CD8-positive, alpha-beta memory T cell (primary cell): ENCODE measurements at regions not wholly inside any gene's neighbourhood (a gene's known extent, or its start where the extent isn't known, plus 50 kb on each side); places are given as distances from the start of the nearest gene placed in this dataset.

ENCODE experiments used
- CTCF ChIA-PET: fragments of 350-600 bp; sonication (Branson Sonifier 250); formaldehyde crosslinking; loops from one replicate; lab custom pipeline; 2021; ENCODE audit warnings: antibody characterized with exemption; lab: Charles Lee
- POLR2A ChIA-PET: fragments of 350-600 bp; sonication (Branson Sonifier 250); formaldehyde crosslinking; loops from one replicate; lab custom pipeline; 2021; ENCODE audit warnings: antibody characterized with exemption; lab: Charles Lee
- DNase-seq, 5 donors: peaks; one replicate each; pipeline versions ENCODE4 v3.0.0 to v3.0.0-alpha.2; 2020 to 2022; ENCODE audit warnings: mixed read lengths in 1 of 5
- H3K27ac ChIP-seq: one replicate; pipeline ENCODE4 v1.7.0; 2013; ENCODE audit warnings: low read depth, mild to moderate bottlenecking, low read length, moderate library complexity
- H3K27me3 ChIP-seq: 2 replicates; pipeline ENCODE4 v1.7.0; 2013; ENCODE audit warnings: low read length, mild to moderate bottlenecking; ENCODE audit not compliant: insufficient read depth, poor library complexity, severe bottlenecking
- H3K36me3 ChIP-seq: 2 replicates; pipeline ENCODE4 v1.7.0; 2013; ENCODE audit warnings: mild to moderate bottlenecking, low read length, moderate library complexity; ENCODE audit not compliant: insufficient read depth
- H3K4me1 ChIP-seq: 2 replicates; pipeline ENCODE4 v1.7.0; 2013; ENCODE audit warnings: mild to moderate bottlenecking, low read length, moderate library complexity; ENCODE audit not compliant: insufficient read depth
- H3K4me3 ChIP-seq: 2 replicates; pipeline ENCODE4 v1.7.0; 2013; ENCODE audit warnings: mild to moderate bottlenecking, low read length
- H3K9me3 ChIP-seq: 2 replicates; pipeline ENCODE4 v1.7.0; 2013; ENCODE audit warnings: mild to moderate bottlenecking, low read length
- H3K27ac Mint-ChIP-seq, 8 donors: one replicate each; pipeline ENCODE4 v1.8.0; 2020 to 2021; ENCODE audit warnings: mixed read lengths in 8 of 8, mild to moderate bottlenecking in 6 of 8, inconsistent platforms in 3 of 8, moderate library complexity in 3 of 8
- H3K27me3 Mint-ChIP-seq, 2 donors: one replicate each; pipeline ENCODE4 v1.8.0; 2020 to 2021; ENCODE audit warnings: mixed read lengths in 2 of 2, mild to moderate bottlenecking in 1 of 2, moderate library complexity in 1 of 2
- H3K36me3 Mint-ChIP-seq, 3 donors: one replicate each; pipeline ENCODE4 v1.8.0; 2020 to 2021; ENCODE audit warnings: mixed read lengths in 3 of 3, inconsistent platforms in 1 of 3, mild to moderate bottlenecking in 1 of 3
- H3K4me1 Mint-ChIP-seq, 3 donors: one replicate each; pipeline ENCODE4 v1.8.0; 2020 to 2021; ENCODE audit warnings: mixed read lengths in 3 of 3, inconsistent platforms in 1 of 3, mild to moderate bottlenecking in 1 of 3
- H3K4me3 Mint-ChIP-seq, 7 donors: one replicate each; pipeline ENCODE4 v1.8.0; 2020 to 2021; ENCODE audit warnings: mixed read lengths in 7 of 7, mild to moderate bottlenecking in 6 of 7, moderate library complexity in 4 of 7, inconsistent platforms in 2 of 7
- H3K9me3 Mint-ChIP-seq, 5 donors: one replicate each; pipeline ENCODE4 v1.8.0; 2020 to 2022; ENCODE audit warnings: mixed read lengths in 5 of 5, mild to moderate bottlenecking in 3 of 5, moderate library complexity in 2 of 5, inconsistent platforms in 1 of 5

- Histone ChIP-seq H3K4me3 (no peak overlapping the region), H3K36me3 (no peaks in the 10 kb centered on the region), H3K27ac (no peak overlapping the region), H3K9me3 (no peaks in the 10 kb centered on the region), H3K27me3 (no peaks in the 10 kb centered on the region), H3K4me1 (no peaks in the 10 kb centered on the region)
- Mint-ChIP-seq H3K9me3 (peaks cover 3 to 21% (median 3%) of the 10 kb centered on the region in 5 donors), H3K27ac (no peak overlapping the region), H3K4me3 (no peak overlapping the region), H3K27me3 (no peaks in the 10 kb centered on the region), H3K36me3 (no peaks in the 10 kb centered on the region), H3K4me1 (no peaks in the 10 kb centered on the region)
- CTCF ChIA-PET, result no interaction called here
- POLR2A ChIA-PET, result no interaction called here
- no peak for DNase-seq
These were observed 439.3 kb upstream of the ARPP21 start for GRCh38 chr3:35200056-35200455.

GRCh38 chr3:35201211-35201610 is 438.1 kb upstream of the ARPP21 start:
- POLR2A ChIA-PET, result no interaction called here
- Mint-ChIP-seq H3K27ac (no peak overlapping the region), H3K4me3 (no peak overlapping the region), H3K9me3 (peaks cover 3 to 26% (median 3%) of the 10 kb centered on the region in 5 donors), H3K27me3 (no peaks in the 10 kb centered on the region), H3K36me3 (no peaks in the 10 kb centered on the region), H3K4me1 (no peaks in the 10 kb centered on the region)
- H3K4me3 ChIP-seq, result no peak overlapping the region
- no peak overlapping the region for H3K27ac ChIP-seq
- H3K9me3 ChIP-seq, result no peaks in the 10 kb centered on the region
- no peaks in the 10 kb centered on the region for H3K36me3 ChIP-seq
- CTCF ChIA-PET, result no interaction called here
- no peak for DNase-seq
- H3K27me3 ChIP-seq, result no peaks in the 10 kb centered on the region
- no peaks in the 10 kb centered on the region for H3K4me1 ChIP-seq

GRCh38 chr3:35215525-35216500 is 423.5 kb upstream of the ARPP21 start:
- H3K4me1 ChIP-seq, result no peaks in the 10 kb centered on the region
- H3K4me3 ChIP-seq, result no peak overlapping the region
- Mint-ChIP-seq H3K4me1 (no peaks in the 10 kb centered on the region), H3K27me3 (no peaks in the 10 kb centered on the region), H3K36me3 (no peaks in the 10 kb centered on the region), H3K4me3 (no peak overlapping the region), H3K9me3 (peaks cover 5 to 32% (median 9%) of the 10 kb centered on the region in 5 donors), H3K27ac (peak overlapping the region in 1 of 8 donors; percentile 27)
- H3K27ac ChIP-seq, result no peak overlapping the region
- POLR2A ChIA-PET, result no interaction called here
- CTCF ChIA-PET, result no interaction called here
- no peak for DNase-seq
- H3K9me3 ChIP-seq, result no peaks in the 10 kb centered on the region
- H3K36me3 ChIP-seq, result no peaks in the 10 kb centered on the region
- no peaks in the 10 kb centered on the region for H3K27me3 ChIP-seq

- no peaks in the 10 kb centered on the region for H3K36me3 Mint-ChIP-seq
- no peaks in the 10 kb centered on the region for H3K4me1 Mint-ChIP-seq
- no peaks in the 10 kb centered on the region for H3K36me3 ChIP-seq
- H3K27ac ChIP-seq, result no peak overlapping the region
- ChIA-PET CTCF (no interaction called here), POLR2A (no interaction called here)
- no peaks in the 10 kb centered on the region for H3K27me3 ChIP-seq
- no peak overlapping the region for H3K4me3 ChIP-seq
- H3K4me1 ChIP-seq, result no peaks in the 10 kb centered on the region
- H3K9me3 ChIP-seq, result no peaks in the 10 kb centered on the region
- H3K9me3 Mint-ChIP-seq, result peaks cover 5 to 32% (median 9%) of the 10 kb centered on the region in 5 donors
- no peak overlapping the region for H3K27ac Mint-ChIP-seq
- no peak for DNase-seq
- H3K4me3 Mint-ChIP-seq, result no peak overlapping the region
- no peaks in the 10 kb centered on the region for H3K27me3 Mint-ChIP-seq
These were observed 422.6 kb upstream of the ARPP21 start for GRCh38 chr3:35216501-35217266.

GRCh38 chr3:35223632-35224394 is 415.5 kb upstream of the ARPP21 start:
- Mint-ChIP-seq H3K36me3 (no peaks in the 10 kb centered on the region), H3K9me3 (peaks cover 4 to 19% (median 7%) of the 10 kb centered on the region in 5 donors)

GRCh38 chr3:35224565-35225295 is 414.6 kb upstream of the ARPP21 start:
- no peak for DNase-seq
- no peak overlapping the region for H3K4me3 ChIP-seq
- Mint-ChIP-seq H3K36me3 (no peaks in the 10 kb centered on the region), H3K9me3 (peaks cover 4 to 16% (median 9%) of the 10 kb centered on the region in 5 donors), H3K4me3 (no peak overlapping the region), H3K4me1 (no peaks in the 10 kb centered on the region), H3K27ac (no peak overlapping the region), H3K27me3 (peaks cover 0 to 1% of the 10 kb centered on the region in 2 donors)
- H3K4me1 ChIP-seq, result no peaks in the 10 kb centered on the region
- ChIA-PET POLR2A (no interaction called here), CTCF (no interaction called here)
- H3K9me3 ChIP-seq, result no peaks in the 10 kb centered on the region
- H3K36me3 ChIP-seq, result no peaks in the 10 kb centered on the region
- H3K27ac ChIP-seq, result no peak overlapping the region
- no peaks in the 10 kb centered on the region for H3K27me3 ChIP-seq

More at GRCh38 chr3:35223632-35224394, 415.5 kb upstream of the ARPP21 start:
- Histone ChIP-seq H3K4me1 (no peaks in the 10 kb centered on the region), H3K27me3 (no peaks in the 10 kb centered on the region), H3K9me3 (no peaks in the 10 kb centered on the region), H3K4me3 (no peak overlapping the region), H3K27ac (no peak overlapping the region), H3K36me3 (no peaks in the 10 kb centered on the region)
- ChIA-PET POLR2A (no interaction called here), CTCF (no interaction called here)
- Mint-ChIP-seq H3K4me1 (no peaks in the 10 kb centered on the region), H3K4me3 (no peak overlapping the region), H3K27ac (no peak overlapping the region), H3K27me3 (peaks cover 0 to 1% of the 10 kb centered on the region in 2 donors)
- DNase-seq, result no peak

GRCh38 chr3:35241236-35241635 is 398.1 kb upstream of the ARPP21 start:
- no peak overlapping the region for H3K27ac Mint-ChIP-seq
- H3K9me3 Mint-ChIP-seq, result peaks cover 0 to 24% (median 3%) of the 10 kb centered on the region in 5 donors

More at GRCh38 chr3:35241236-35241635, 398.1 kb upstream of the ARPP21 start:
- Histone ChIP-seq H3K36me3 (no peaks in the 10 kb centered on the region), H3K4me3 (no peak overlapping the region), H3K27me3 (no peaks in the 10 kb centered on the region), H3K4me1 (no peaks in the 10 kb centered on the region), H3K9me3 (no peaks in the 10 kb centered on the region), H3K27ac (no peak overlapping the region)
- POLR2A ChIA-PET, result no interaction called here
- no peaks in the 10 kb centered on the region for H3K4me1 Mint-ChIP-seq
- no peak overlapping the region for H3K4me3 Mint-ChIP-seq
- no peaks in the 10 kb centered on the region for H3K36me3 Mint-ChIP-seq
- CTCF ChIA-PET, result no interaction called here
- DNase-seq, result no peak
- no peaks in the 10 kb centered on the region for H3K27me3 Mint-ChIP-seq
